ENCODE measurements at regions not wholly inside any gene's neighbourhood (a gene's known extent, or its start where the extent isn't known, plus 50 kb on each side); places are given as distances from the start of the nearest gene placed in this dataset.

DNA sequence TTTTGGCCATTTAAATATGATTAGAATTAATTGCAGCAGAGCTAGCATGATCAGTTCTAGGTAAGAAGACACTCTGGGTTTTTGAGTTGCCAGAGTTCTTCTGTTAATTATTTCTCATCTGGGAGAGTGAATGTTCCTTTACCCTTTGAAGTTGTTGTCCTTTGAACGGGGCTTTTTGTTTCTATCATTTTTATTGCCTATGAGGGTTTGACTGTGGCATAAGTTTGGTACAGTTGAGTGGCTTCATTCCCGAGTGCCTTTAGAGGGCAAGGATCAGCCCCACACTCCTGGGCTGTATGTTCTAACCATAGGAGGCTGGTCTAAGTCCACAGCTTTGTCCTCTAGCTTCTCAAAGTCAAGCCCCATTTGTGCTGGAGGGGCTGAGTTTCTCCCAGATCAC, 804.3 kb downstream of the KCNJ3 start:
- no peak overlapping the region for H3K4me3 ChIP-seq (ENCODE audit: low read depth in 2 of 2, low read length in 1 of 2)
- no peaks in the 10 kb centered on the region for H3K36me3 ChIP-seq (replicated peaks in 1 of 2; ENCODE audit: control insufficient read depth in 1 of 2, insufficient read depth in 2 of 2, low read length in 1 of 2)
- no peaks in the 10 kb centered on the region for H3K9me2 ChIP-seq
- 2% methylated on average over 2 of the region's 2 CpGs for WGBS (ENCODE audit: low lambda C conversion rate)
- H3F3A ChIP-seq (replicated peaks; ENCODE audit: insufficient read depth) = no peaks in the 10 kb centered on the region
- no peak overlapping the region for H3K4me2 ChIP-seq
- no peak overlapping the region for H2AFZ ChIP-seq (ENCODE audit: low read depth)
- no peaks in the 10 kb centered on the region for H3K4me1 ChIP-seq (ENCODE audit: control insufficient read depth in 1 of 2, insufficient read depth in 2 of 2, low read depth in 1 of 2, low read length in 1 of 2)
- no peaks in the 10 kb centered on the region for H3K79me2 ChIP-seq (ENCODE audit: insufficient read depth)
- no peak overlapping the region for H3K9ac ChIP-seq
- no peaks in the 10 kb centered on the region for H3K9me3 ChIP-seq
- no peaks in the 10 kb centered on the region for H3K27me3 ChIP-seq (ENCODE audit: insufficient read depth)
- TF ChIP-seq, protein P1, sequence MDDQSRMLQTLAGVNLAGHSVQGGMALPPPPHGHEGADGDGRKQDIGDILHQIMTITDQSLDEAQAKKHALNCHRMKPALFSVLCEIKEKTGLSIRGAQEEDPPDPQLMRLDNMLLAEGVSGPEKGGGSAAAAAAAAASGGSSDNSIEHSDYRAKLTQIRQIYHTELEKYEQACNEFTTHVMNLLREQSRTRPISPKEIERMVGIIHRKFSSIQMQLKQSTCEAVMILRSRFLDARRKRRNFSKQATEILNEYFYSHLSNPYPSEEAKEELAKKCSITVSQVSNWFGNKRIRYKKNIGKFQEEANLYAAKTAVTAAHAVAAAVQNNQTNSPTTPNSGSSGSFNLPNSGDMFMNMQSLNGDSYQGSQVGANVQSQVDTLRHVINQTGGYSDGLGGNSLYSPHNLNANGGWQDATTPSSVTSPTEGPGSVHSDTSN (IDR thresholded peaks at IDR 0.05) = no peak
- no peak for TF ChIP-seq TEAD4 (IDR thresholded peaks at IDR 0.05; ENCODE audit: borderline replicate concordance, insufficient read depth)
- TF ChIP-seq MEF2A (IDR thresholded peaks at IDR 0.05; ENCODE audit: borderline replicate concordance, low read depth) = no peak
- no peak for TF ChIP-seq SIN3A (IDR thresholded peaks at IDR 0.05; ENCODE audit: borderline replicate concordance, low read depth, low read length)
- no peak for TF ChIP-seq NFIC (IDR thresholded peaks at IDR 0.05; ENCODE audit: borderline replicate concordance)
- TF ChIP-seq REST (IDR thresholded peaks at IDR 0.05; ENCODE audit: low read depth, low read length) = no peak
- TF ChIP-seq SMC3 (IDR thresholded peaks at IDR 0.05; ENCODE audit: low read depth, low read length) = no peak
- no peak for TF ChIP-seq JUND (IDR thresholded peaks at IDR 0.05)
- no peak for TF ChIP-seq NRF1 (IDR thresholded peaks at IDR 0.05; ENCODE audit: low read depth, low read length)
- POLR2A ChIA-PET = no interaction called here
- no peak for DNase-seq
- no peaks in the 10 kb centered on the region for H4K20me1 ChIP-seq (ENCODE audit: insufficient read depth)
- CTCF ChIA-PET = no interaction called here
- H3K27ac ChIP-seq (ENCODE audit: low read depth in 2 of 2, low read length in 1 of 2) = no peak overlapping the region

GRCh38 chr2:155498106-155498505, 799.6 kb downstream of the KCNJ3 start:
- no peaks in the 10 kb centered on the region for H3K36me3 ChIP-seq (replicated peaks in 1 of 2; ENCODE audit: control insufficient read depth in 1 of 2, insufficient read depth in 2 of 2, low read length in 1 of 2)
- no peaks in the 10 kb centered on the region for H3K79me2 ChIP-seq (ENCODE audit: insufficient read depth)
- no peak overlapping the region for H3K27ac ChIP-seq (ENCODE audit: low read depth in 2 of 2, low read length in 1 of 2)
- no peak overlapping the region for H2AFZ ChIP-seq (ENCODE audit: low read depth)
- ChIA-PET POLR2A (no interaction called here), CTCF (no interaction called here)
- no peak for DNase-seq
- H3K9ac ChIP-seq = no peak overlapping the region
- no peak overlapping the region for H3K4me3 ChIP-seq (ENCODE audit: low read depth in 2 of 2, low read length in 1 of 2)
- WGBS (ENCODE audit: low lambda C conversion rate) = 4% methylated on average over 1 of the region's 1 CpG
- no peaks in the 10 kb centered on the region for H4K20me1 ChIP-seq (ENCODE audit: insufficient read depth)
- H3F3A ChIP-seq (replicated peaks; ENCODE audit: insufficient read depth) = no peaks in the 10 kb centered on the region
- H3K27me3 ChIP-seq (ENCODE audit: insufficient read depth) = no peaks in the 10 kb centered on the region
- TF ChIP-seq GATA2 (CRISPR knock-in tag; IDR thresholded peaks at IDR 0.05) = no peak
- TF ChIP-seq SMC3 (IDR thresholded peaks at IDR 0.05; ENCODE audit: low read depth, low read length) = no peak
- no peak for TF ChIP-seq MXI1 (IDR thresholded peaks at IDR 0.05; ENCODE audit: low read depth, low read length)
- TF ChIP-seq RAD21 (IDR thresholded peaks at IDR 0.05; ENCODE audit: low read length) = no peak
- H3K9me2 ChIP-seq = no peaks in the 10 kb centered on the region
- H3K4me2 ChIP-seq = no peak overlapping the region
- no peaks in the 10 kb centered on the region for H3K4me1 ChIP-seq (ENCODE audit: control insufficient read depth in 1 of 2, insufficient read depth in 2 of 2, low read depth in 1 of 2, low read length in 1 of 2)
- H3K9me3 ChIP-seq = no peaks in the 10 kb centered on the region; the same call in 1 of the 2 replicates
